ENCODE measurements at regions not wholly inside any gene's neighbourhood (a gene's known extent, or its start where the extent isn't known, plus 50 kb on each side); places are given as distances from the start of the nearest gene placed in this dataset.

- no peak for TF ChIP-seq ZNF274 (IDR thresholded peaks at IDR 0.05; ENCODE audit: low read depth, low read length)
- TF ChIP-seq YY1 (IDR thresholded peaks at IDR 0.05; ENCODE audit: insufficient read depth, insufficient read length), result no peak
Observed at GRCh38 chr5:18455521-18455920, 821.3 kb downstream of the TAF11L14 start.

All from NT2/D1 (cell line).